Erythroblast (primary cell): ENCODE measurements at regions not wholly inside any gene's neighbourhood (a gene's known extent, or its start where the extent isn't known, plus 50 kb on each side); places are given as distances from the start of the nearest gene placed in this dataset.

Experiments
- DNase-seq, 2 experiments: peaks; one replicate each; lab custom pipeline; 2025; lab: John Stamatoyannopoulos, UW
- GATA1 ChIP-seq: IDR thresholded peaks from 2 replicates; pipeline ENCODE4 v1.6.1; 2011; ENCODE audit warnings: low read depth, mild to moderate bottlenecking, control low read depth, low read length, moderate library complexity
- POLR2A ChIP-seq: IDR thresholded peaks from 2 replicates; pipeline ENCODE4 v1.6.1; 2011; ENCODE audit warnings: mild to moderate bottlenecking, low read length

DNA sequence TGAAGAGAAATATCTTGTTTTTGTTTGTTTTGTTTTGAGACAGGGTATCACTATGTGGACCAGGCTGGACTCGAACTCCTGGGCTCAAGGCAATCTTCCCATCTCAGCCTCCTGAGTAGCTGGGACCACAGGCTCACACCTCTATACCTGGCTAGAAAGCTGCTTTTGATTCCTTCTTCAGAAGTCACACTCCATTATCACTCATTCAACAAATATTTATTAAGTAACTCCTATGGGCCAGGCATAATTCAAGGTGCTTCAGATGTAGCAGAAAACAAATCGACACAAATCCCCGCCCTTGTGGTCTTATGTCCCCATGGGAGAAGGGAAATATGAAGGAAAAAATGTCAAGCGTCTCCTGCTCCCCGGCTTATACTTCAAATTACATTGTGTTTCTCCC lies 72.6 kb upstream of the DHX15 start:
- no peak for DNase-seq
- no peak for TF ChIP-seq POLR2A
- no peak for TF ChIP-seq GATA1

DNA sequence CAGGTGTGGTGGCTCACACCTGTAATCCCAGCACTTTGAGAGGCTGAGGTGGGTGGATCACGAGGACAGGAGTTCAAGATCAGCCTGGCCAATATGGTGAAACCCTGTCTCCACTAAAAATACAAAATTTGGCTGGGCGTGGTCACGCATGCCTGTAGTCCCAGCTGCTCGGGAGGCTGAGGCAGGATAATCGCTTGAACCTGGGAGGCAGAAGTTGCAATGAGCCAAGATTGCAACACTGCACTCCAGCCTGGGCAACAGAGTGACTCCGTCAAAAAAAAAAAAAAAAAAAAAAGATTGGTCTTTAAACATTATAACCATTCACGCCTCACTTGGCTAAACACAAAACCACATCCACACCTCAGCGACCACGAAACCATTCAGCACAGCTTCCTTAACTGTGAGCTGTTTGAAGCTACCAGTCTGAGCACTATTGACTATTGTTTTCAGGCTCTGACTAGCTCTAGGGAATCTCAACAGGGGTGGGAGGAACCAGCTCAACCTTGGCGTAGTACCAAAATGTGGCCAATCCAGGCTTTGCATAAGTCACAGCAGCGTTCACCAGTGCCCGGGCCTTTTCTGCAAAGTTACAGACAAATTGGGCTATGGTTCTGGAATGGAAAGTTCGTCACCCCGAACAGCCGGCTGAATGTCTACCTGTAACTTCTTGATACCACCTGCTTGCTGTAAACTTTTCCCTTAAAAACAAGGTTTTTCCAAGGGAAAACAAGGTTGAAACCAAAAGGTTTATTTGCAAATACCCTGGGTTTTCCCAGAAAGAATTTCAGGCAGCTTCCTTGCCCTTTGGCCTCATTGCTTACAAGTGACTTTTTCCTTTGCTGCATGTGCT lies 73.6 kb upstream of the DHX15 start:
- TF ChIP-seq GATA1: no peak
- no peak for TF ChIP-seq POLR2A
- no peak for DNase-seq

DNA sequence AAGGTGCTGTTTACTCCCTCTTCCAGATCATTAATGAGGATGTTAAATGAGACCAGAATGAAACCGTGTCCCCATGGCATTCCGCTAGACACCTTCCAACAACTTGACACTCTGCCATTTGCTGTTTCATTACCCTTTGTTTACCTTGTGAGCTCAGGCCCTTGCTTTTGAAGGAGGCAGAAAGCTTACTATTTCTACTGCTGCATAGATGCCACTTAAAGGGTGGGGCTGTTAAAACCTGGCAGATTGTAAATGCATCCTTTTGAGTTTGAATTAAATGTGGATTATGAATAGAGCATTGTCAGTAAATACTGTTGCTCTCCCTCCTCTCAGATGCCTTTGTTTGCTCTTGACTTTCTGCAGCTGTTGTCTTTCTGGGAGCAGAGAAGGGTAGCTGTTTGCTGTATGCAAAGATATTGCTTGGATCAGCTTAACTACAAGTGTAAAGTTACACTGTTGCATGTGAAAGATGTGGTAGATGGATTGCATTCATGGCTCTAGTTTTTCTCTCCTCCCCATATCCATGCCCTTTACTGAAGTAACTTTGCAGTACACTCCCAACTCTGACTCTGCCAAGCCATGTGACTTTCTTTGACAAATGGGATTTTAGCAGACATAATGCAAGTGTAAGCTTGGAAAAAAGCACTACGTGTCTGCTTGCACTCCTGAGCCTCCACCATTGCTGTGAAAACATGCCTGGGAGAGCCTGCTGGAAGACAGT lies 75.0 kb upstream of the DHX15 start:
- TF ChIP-seq GATA1 (no peak), POLR2A (no peak)
- no peak for DNase-seq

DNA sequence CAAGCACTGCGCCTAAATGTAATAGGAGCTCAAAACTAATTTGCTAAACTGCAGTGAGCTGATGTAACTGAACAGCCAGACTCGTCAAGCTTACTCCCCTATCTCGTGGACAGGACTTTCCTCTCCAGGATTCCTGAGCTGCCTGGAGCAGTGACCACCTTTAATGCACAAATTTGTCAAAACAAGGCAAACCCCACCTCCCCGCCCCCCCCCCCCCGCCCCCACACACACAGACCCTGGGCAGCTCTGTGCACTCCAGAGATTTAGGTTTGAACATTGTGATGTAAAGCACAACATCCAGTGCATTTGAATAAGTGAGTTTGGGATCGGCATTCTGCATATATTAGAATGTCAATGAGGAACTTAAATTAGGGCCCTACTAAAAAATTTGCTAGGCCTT lies 77.7 kb upstream of the DHX15 start:
- no peak for DNase-seq
- TF ChIP-seq GATA1 (no peak), POLR2A (no peak)

DNA sequence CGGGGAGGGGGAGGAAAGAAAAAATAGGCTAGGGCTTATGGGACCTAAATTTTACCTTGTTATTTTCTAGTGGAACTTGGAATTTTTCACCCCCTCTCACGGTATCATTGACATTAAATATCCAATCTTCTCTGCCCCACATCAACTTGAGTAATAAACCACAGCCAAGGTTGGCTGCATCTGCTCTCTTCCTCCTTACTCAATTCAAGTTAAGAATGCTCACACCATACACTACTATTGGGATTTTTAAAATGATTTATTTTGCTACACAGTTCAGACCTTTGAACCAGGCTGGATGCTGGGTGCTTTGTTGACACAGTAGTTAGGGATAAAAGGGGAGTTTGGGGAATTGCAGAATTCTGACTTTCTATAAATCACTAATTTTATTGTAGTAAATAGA lies 78.2 kb upstream of the DHX15 start:
- DNase-seq: no peak
- no peak for TF ChIP-seq GATA1
- TF ChIP-seq POLR2A: no peak

DNA sequence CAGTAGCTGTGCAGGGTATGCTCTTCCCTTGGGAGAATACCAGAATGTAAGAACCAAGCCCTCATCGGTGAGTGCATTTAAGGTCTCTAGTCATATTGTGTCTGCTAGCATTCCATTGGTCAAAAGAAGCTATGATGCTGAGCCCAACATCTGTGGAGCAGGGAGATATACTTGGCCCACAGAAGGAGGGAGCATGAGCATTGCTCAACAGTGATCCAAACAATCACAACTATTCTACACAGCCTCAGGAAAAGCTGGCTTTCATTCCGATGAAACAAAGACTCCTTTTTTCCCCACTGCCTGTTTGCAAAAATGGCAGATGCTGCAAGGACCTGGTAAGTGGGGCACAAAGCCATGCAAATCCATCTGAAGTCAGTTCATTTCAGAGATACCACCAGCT lies 80.6 kb upstream of the DHX15 start:
- TF ChIP-seq GATA1 (no peak), POLR2A (no peak)
- no peak for DNase-seq

DNA sequence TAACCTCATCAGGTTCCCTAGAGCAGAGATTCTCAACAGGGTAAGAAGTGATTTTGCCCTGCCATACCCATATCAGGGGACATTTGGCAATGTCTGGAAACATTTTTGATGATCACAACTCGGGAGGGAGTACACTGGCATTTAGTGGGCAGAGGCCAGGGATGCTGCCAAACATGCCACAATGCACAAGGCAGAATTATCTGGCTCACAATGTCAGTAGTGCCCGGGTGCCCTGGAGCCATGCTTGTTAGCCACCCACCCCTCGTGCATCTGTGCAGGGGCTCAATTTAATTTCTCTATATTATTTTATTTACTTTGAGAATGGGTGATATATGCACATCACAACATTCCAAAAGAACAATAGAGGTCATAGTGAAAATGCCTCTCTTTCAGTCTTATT lies 82.0 kb upstream of the DHX15 start:
- no peak for TF ChIP-seq GATA1
- DNase-seq: no peak

DNA sequence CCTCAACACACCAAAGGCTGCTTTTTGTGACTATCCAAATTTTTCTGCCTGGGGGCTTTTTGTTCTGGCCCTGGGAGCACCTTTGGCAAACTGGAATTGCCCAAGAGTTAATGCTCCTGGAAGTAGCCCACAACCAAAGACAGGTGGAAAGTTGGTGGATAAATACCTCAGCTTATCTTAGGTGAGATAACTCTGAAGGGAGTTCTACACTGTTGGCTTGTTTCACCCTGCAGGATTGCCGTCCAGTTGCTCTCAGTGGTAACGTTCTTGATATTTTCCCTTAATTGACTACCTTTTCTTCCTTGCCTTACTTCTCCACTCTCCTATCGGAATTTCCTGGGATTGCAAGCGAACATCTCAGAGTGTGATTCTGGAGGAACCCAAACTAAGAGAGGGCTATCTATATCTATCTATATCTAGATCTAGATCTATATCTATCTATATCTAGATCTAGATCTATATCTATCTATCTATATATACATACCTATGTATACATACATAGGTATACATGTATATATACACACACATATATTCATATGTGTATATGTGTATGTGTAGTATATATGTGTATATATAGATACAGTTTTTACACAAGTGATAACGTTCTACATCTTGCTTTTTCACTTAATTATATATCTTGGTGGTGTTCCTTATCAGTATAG lies 82.6 kb upstream of the DHX15 start:
- no peak for DNase-seq
- TF ChIP-seq POLR2A (no peak), GATA1 (no peak)

DNA sequence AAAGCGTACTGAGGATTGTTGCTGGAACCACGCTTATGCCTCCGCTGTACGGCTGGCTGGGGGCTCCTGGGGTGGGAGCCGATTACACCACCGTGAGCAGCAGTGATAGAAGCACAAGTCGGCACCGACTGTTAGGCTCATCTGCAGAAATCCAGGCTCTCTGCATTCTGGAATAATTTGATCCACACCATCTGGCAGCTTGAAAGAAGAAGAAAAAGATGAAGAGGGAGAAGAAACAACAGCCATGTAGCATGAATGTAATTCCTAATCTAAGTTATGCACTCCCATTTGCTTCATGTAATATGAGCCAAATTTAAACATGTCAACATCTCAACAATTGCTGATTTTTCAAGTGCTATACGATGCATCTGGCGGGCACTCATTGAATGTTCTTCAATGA lies 84.6 kb upstream of the DHX15 start:
- no peak for DNase-seq

DNA sequence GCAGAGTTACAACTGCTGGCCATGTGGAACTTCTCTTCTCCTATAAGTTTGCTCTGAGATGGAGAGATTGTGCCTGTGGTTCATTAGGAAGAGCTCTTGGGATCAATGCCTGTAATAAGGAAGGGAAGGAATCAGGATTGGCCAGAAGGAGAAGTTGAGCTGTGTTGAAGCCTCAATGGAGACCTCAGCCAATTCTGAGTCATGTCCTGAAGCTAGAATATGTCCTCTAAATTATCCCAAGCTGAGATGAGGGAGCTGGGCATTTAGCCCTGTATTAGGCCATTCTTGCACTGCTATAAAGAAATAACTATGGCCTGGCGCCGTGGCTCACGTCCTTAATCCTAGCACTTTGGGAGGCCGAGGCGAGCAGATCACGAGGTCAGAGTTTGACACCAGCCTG lies 85.4 kb upstream of the DHX15 start:
- no peak for TF ChIP-seq GATA1
- no peak for TF ChIP-seq POLR2A
- DNase-seq: no peak

More for the DNA sequence above, 84.6 kb upstream of the DHX15 start:
- TF ChIP-seq GATA1 (no peak), POLR2A (no peak)

DNA sequence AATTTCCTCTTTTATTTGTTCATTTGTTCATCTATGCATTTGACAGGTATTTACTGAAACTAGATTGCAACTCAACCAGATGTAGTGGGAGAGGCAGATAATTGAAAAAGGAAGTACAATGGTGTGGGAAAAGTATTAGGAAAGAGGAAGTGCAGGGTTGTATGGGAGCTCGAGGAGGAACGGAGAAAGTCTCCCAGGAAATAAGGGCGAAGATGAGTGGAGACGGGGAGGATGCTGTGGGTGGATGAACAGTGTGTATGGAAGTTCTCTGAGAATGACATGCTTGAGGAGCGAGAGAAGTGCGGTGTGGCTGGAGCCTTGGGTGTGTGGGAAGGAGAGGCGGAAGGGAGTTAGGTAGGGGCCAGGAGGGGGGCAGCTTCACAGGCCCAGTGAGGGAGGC lies 87.5 kb upstream of the DHX15 start:
- TF ChIP-seq GATA1 (no peak), POLR2A (no peak)
- no peak for DNase-seq

DNA sequence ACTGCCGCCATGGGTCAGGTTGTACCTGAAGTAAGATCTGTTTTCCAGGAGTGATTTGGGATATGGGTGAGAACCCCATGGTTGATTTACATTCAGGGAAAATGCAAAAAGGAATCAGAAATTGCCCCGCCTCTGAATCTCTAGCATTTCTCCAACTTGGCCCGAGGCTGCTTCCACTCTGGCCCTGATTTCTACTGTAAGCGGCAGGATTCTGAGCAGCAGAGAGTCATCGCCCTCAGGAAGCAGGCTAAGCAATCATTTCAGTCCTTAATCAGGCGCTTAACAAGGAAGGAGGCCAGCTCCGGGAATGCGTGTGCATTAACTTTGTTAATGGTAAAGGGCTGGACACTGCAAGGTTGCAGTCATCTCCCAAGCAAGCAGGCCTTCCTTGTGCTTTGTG lies 88.5 kb upstream of the DHX15 start:
- no peak for TF ChIP-seq GATA1
- TF ChIP-seq POLR2A: no peak
- no peak for DNase-seq

DNA sequence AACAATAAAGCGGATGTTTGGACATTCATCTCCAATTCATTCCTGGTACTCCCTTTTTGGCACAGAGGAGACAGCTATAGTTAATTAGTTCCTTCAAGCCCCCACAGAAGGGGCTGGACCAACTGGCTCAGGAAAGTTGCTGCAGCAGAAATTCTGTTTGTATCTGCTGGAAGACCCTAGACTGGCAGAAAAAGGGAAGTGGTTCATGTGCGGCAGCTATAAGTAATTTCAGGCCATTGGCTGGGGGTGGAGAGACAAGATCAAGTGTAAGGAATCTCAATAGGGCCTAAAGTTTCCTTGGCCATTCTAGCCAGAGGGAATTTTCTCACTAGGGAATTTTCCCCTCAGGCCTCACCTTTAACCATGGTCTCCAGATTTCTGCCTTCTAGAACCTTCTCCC lies 89.9 kb upstream of the DHX15 start:
- no peak for TF ChIP-seq POLR2A
- no peak for TF ChIP-seq GATA1
- no peak for DNase-seq
